ENCODE measurements at regions not wholly inside any gene's neighbourhood (a gene's known extent, or its start where the extent isn't known, plus 50 kb on each side); places are given as distances from the start of the nearest gene placed in this dataset.

- no peak overlapping the region for H2AFZ ChIP-seq (ENCODE audit: low read length)
- TF ChIP-seq CTCF (IDR thresholded peaks at IDR 0.05; ENCODE audit: low read length) (no peak), EZH2 (IDR thresholded peaks at IDR 0.05; ENCODE audit: borderline replicate concordance, low read length) (no peak)
- no peaks in the 10 kb centered on the region for H3K27me3 ChIP-seq (ENCODE audit: insufficient read depth, low read length)
- no peaks in the 10 kb centered on the region for H3K9me2 ChIP-seq (ENCODE audit: low read depth, low read length)
- no peaks in the 10 kb centered on the region for H3F3A ChIP-seq (ENCODE audit: insufficient read depth, low read length)
- H3K9me3 ChIP-seq (ENCODE audit: low read length) = no peaks in the 10 kb centered on the region
- H3K4me2 ChIP-seq (ENCODE audit: low read length) = no peak overlapping the region
- no peaks in the 10 kb centered on the region for H3K36me3 ChIP-seq (ENCODE audit: insufficient read depth, low read length)
- no peak overlapping the region for H3K9ac ChIP-seq (ENCODE audit: low read length)
- no peak overlapping the region for H3K27ac ChIP-seq (ENCODE audit: low read depth, low read length, poor library complexity, severe bottlenecking)
- H3K79me2 ChIP-seq (ENCODE audit: insufficient read depth, low read length) = no peaks in the 10 kb centered on the region
- H3K4me3 ChIP-seq (ENCODE audit: low read depth, low read length, poor library complexity, severe bottlenecking) = no peak overlapping the region
- H4K20me1 ChIP-seq (ENCODE audit: insufficient read depth, low read length) = no peaks in the 10 kb centered on the region
- H3K4me1 ChIP-seq (ENCODE audit: insufficient read depth, low read length, severe bottlenecking) = no peaks in the 10 kb centered on the region
These were observed 158.0 kb upstream of the HNMT start for GRCh38 chr2:137806068-137806805.

GRCh38 chr2:137809252-137809651, 155.0 kb upstream of the HNMT start:
- no peaks in the 10 kb centered on the region for H3K9me3 ChIP-seq (ENCODE audit: low read length)
- no peaks in the 10 kb centered on the region for H3K9me2 ChIP-seq (ENCODE audit: low read depth, low read length)
- no peaks in the 10 kb centered on the region for H4K20me1 ChIP-seq (ENCODE audit: insufficient read depth, low read length)
- H3K27me3 ChIP-seq (ENCODE audit: insufficient read depth, low read length) = no peaks in the 10 kb centered on the region
- H3K9ac ChIP-seq (ENCODE audit: low read length) = no peak overlapping the region
- H3K4me1 ChIP-seq (ENCODE audit: insufficient read depth, low read length, severe bottlenecking) = no peaks in the 10 kb centered on the region
- no peak overlapping the region for H2AFZ ChIP-seq (ENCODE audit: low read length)
- no peaks in the 10 kb centered on the region for H3K36me3 ChIP-seq (ENCODE audit: insufficient read depth, low read length)
- no peak overlapping the region for H3K4me2 ChIP-seq (ENCODE audit: low read length)
- no peak overlapping the region for H3K27ac ChIP-seq (ENCODE audit: low read depth, low read length, poor library complexity, severe bottlenecking)
- H3F3A ChIP-seq (ENCODE audit: insufficient read depth, low read length) = no peaks in the 10 kb centered on the region
- no peak overlapping the region for H3K4me3 ChIP-seq (ENCODE audit: low read depth, low read length, poor library complexity, severe bottlenecking)
- no peak for TF ChIP-seq CTCF (IDR thresholded peaks at IDR 0.05; ENCODE audit: low read length)
- no peak for TF ChIP-seq EZH2 (IDR thresholded peaks at IDR 0.05; ENCODE audit: borderline replicate concordance, low read length)
- no peaks in the 10 kb centered on the region for H3K79me2 ChIP-seq (ENCODE audit: insufficient read depth, low read length)

GRCh38 chr2:137809837-137810236, 154.4 kb upstream of the HNMT start:
- TF ChIP-seq EZH2 (IDR thresholded peaks at IDR 0.05; ENCODE audit: borderline replicate concordance, low read length) = no peak
- no peak for TF ChIP-seq CTCF (IDR thresholded peaks at IDR 0.05; ENCODE audit: low read length)
- no peak overlapping the region for H2AFZ ChIP-seq (ENCODE audit: low read length)

More at GRCh38 chr2:137809837-137810236, 154.4 kb upstream of the HNMT start:
- Histone ChIP-seq H3F3A (ENCODE audit: insufficient read depth, low read length) (no peaks in the 10 kb centered on the region), H3K9me3 (ENCODE audit: low read length) (no peaks in the 10 kb centered on the region), H3K4me3 (ENCODE audit: low read depth, low read length, poor library complexity, severe bottlenecking) (no peak overlapping the region), H3K36me3 (ENCODE audit: insufficient read depth, low read length) (no peaks in the 10 kb centered on the region), H3K27ac (ENCODE audit: low read depth, low read length, poor library complexity, severe bottlenecking) (no peak overlapping the region), H3K27me3 (ENCODE audit: insufficient read depth, low read length) (no peaks in the 10 kb centered on the region), H3K9me2 (ENCODE audit: low read depth, low read length) (no peaks in the 10 kb centered on the region), H3K79me2 (ENCODE audit: insufficient read depth, low read length) (no peaks in the 10 kb centered on the region), H3K9ac (ENCODE audit: low read length) (no peak overlapping the region), H3K4me1 (ENCODE audit: insufficient read depth, low read length, severe bottlenecking) (no peaks in the 10 kb centered on the region), H4K20me1 (ENCODE audit: insufficient read depth, low read length) (no peaks in the 10 kb centered on the region), H3K4me2 (ENCODE audit: low read length) (no peak overlapping the region)

All from OCI-LY1 (cell line).